OCI-LY1 (cell line): ENCODE measurements at regions not wholly inside any gene's neighbourhood (a gene's known extent, or its start where the extent isn't known, plus 50 kb on each side); places are given as distances from the start of the nearest gene placed in this dataset.

Experiments
- CTCF ChIP-seq: fragments of 200-600 bp; sonication (generic), shearing (Covaris generic); IDR thresholded peaks from 2 replicates; pipeline ENCODE4 v1.5.1; 2017; ENCODE audit warnings: mild to moderate bottlenecking, antibody characterized with exemption, low read length, moderate library complexity, mixed read lengths
- EZH2 ChIP-seq: fragments of 200-600 bp; sonication (generic), shearing (Covaris generic); IDR thresholded peaks from 2 replicates; pipeline ENCODE4 v1.8.0; 2017; ENCODE audit warnings: borderline replicate concordance, mixed run types, mild to moderate bottlenecking, antibody characterized with exemption, low read length, moderate library complexity, mixed read lengths

- TF ChIP-seq CTCF (no peak), EZH2 (no peak)
These were observed 570.0 kb downstream of the TBC1D32 start for GRCh38 chr6:120764312-120764711.
